GM19351 (cell line): ENCODE measurements at regions not wholly inside any gene's neighbourhood (a gene's known extent, or its start where the extent isn't known, plus 50 kb on each side); places are given as distances from the start of the nearest gene placed in this dataset.

Source experiments
- ATAC-seq: cut with Tn5 transposase; IDR thresholded peaks from one replicate; pipeline ENCODE4 v1.9.1; 2021; ENCODE audit warnings: mild to moderate bottlenecking, moderate library complexity; ENCODE audit not compliant: unreplicated experiment

GRCh38 chr18:44181951-44182747 lies 498.5 kb upstream of the SETBP1 start:
- no peak for ATAC-seq

- no peak for ATAC-seq
These were observed 494.7 kb upstream of the SETBP1 start for GRCh38 chr18:44186001-44186400.

- no peak for ATAC-seq
These were observed 493.6 kb upstream of the SETBP1 start for GRCh38 chr18:44187090-44187489.

- no peak for ATAC-seq
These were observed 485.1 kb upstream of the SETBP1 start for GRCh38 chr18:44195394-44196140.

GRCh38 chr18:44197832-44198611 lies 482.7 kb upstream of the SETBP1 start:
- ATAC-seq = no peak

- no peak for ATAC-seq
These were observed 481.9 kb upstream of the SETBP1 start for GRCh38 chr18:44198612-44199284.

- ATAC-seq = no peak
These were observed 467.4 kb upstream of the SETBP1 start for GRCh38 chr18:44213293-44213692.

GRCh38 chr18:44214396-44214795 lies 466.3 kb upstream of the SETBP1 start:
- ATAC-seq = no peak

GRCh38 chr18:44216169-44216568 lies 464.5 kb upstream of the SETBP1 start:
- no peak for ATAC-seq

- ATAC-seq = no peak
These were observed 453.2 kb upstream of the SETBP1 start for GRCh38 chr18:44227501-44227900.

GRCh38 chr18:44229693-44230108 lies 451.0 kb upstream of the SETBP1 start:
- no peak for ATAC-seq

- ATAC-seq = no peak
These were observed 448.8 kb upstream of the SETBP1 start for GRCh38 chr18:44231936-44232335.

GRCh38 chr18:44232500-44232899 lies 448.2 kb upstream of the SETBP1 start:
- ATAC-seq = no peak

- ATAC-seq = no peak
These were observed 442.2 kb upstream of the SETBP1 start for GRCh38 chr18:44238454-44238853.

GRCh38 chr18:44238911-44239310 lies 441.8 kb upstream of the SETBP1 start:
- no peak for ATAC-seq

- no peak for ATAC-seq
These were observed 439.7 kb upstream of the SETBP1 start for GRCh38 chr18:44241020-44241419.

- no peak for ATAC-seq
These were observed 435.7 kb upstream of the SETBP1 start for GRCh38 chr18:44245019-44245418.

- ATAC-seq = no peak
These were observed 434.7 kb upstream of the SETBP1 start for GRCh38 chr18:44246001-44246400.

- ATAC-seq = no peak
These were observed 422.6 kb upstream of the SETBP1 start for GRCh38 chr18:44258086-44258485.

GRCh38 chr18:44258576-44258975 lies 422.1 kb upstream of the SETBP1 start:
- ATAC-seq = no peak

GRCh38 chr18:44259610-44260009 lies 421.1 kb upstream of the SETBP1 start:
- no peak for ATAC-seq
